ENCODE measurements at regions not wholly inside any gene's neighbourhood (a gene's known extent, or its start where the extent isn't known, plus 50 kb on each side); places are given as distances from the start of the nearest gene placed in this dataset.

DNA sequence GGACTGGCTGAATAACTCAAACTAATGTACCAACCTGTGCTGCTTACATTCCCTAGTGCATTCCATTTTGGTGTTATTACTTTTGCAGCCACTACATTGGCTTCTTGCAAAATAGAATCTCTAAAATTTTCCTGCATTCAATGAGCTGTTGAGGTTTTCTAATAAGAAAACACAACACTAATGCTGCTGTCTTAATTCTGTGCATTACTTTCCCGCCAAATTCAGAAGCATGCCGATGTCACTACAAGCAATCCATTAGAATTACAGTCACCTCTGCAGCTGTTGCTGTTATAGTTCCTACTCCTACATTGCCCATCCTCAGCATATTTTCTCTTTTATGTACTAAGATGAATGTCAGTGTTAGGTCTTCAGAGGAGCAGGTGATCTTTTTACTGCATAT is 359.5 kb downstream of the HACE1 start:
- DNase-seq (ENCODE audit: low read depth in 1 of 2, low spot score in 2 of 2) = no peak
- TF ChIP-seq MAFK (IDR thresholded peaks at IDR 0.05; ENCODE audit: low read depth, low read length) = no peak
- TF ChIP-seq, protein P1, sequence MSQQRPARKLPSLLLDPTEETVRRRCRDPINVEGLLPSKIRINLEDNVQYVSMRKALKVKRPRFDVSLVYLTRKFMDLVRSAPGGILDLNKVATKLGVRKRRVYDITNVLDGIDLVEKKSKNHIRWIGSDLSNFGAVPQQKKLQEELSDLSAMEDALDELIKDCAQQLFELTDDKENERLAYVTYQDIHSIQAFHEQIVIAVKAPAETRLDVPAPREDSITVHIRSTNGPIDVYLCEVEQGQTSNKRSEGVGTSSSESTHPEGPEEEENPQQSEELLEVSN (IDR thresholded peaks at IDR 0.05) = peak; percentile 70; the same call in 1 of the 2 replicates
- 93% methylated on average over 2 of the region's 2 CpGs; no CpG with 5 or more reads in 1 of the 2 experiments for WGBS, 2 experiments (ENCODE audit: extremely low coverage in 1 of 2, insufficient coverage in 1 of 2, insufficient read length in 1 of 2, insufficient replicate concordance in 2 of 2, low coverage in 1 of 2, low lambda C conversion rate in 2 of 2, missing lambda C conversion rate in 1 of 2)

More for the DNA sequence above, 359.5 kb downstream of the HACE1 start:
- Histone ChIP-seq H3K23ac (ENCODE audit: insufficient read length) (no peak overlapping the region), H3K14ac (ENCODE audit: insufficient read length) (no peak overlapping the region), H3K4me2 (ENCODE audit: insufficient read depth in 1 of 2, low read depth in 2 of 2, low read length in 2 of 2) (no peak overlapping the region), H3K27ac (ENCODE audit: low read depth, low read length) (no peak overlapping the region), H3K79me2 (ENCODE audit: control insufficient read depth in 1 of 2, insufficient read depth in 2 of 2, low read length in 2 of 2) (no peaks in the 10 kb centered on the region), H3K4me3 (ENCODE audit: extremely low read depth in 1 of 4, insufficient read depth in 2 of 4, low read depth in 3 of 4, low read length in 4 of 4) (no peak overlapping the region), H2BK12ac (ENCODE audit: low read depth, low read length) (no peak overlapping the region), H3K9ac (replicated peaks in 1 of 4; ENCODE audit: extremely low read depth in 1 of 4, low read depth in 3 of 4, low read length in 3 of 4) (no peak overlapping the region), H4K8ac (ENCODE audit: extremely low read depth, insufficient read depth, low read length) (no peak overlapping the region), H3K4ac (replicated peaks; ENCODE audit: insufficient read length, low read depth, low read length) (no peak overlapping the region), H3K4me1 (replicated peaks in 1 of 4; ENCODE audit: control insufficient read depth in 3 of 4, insufficient read depth in 4 of 4, low read length in 3 of 4) (no peaks in the 10 kb centered on the region), H3K18ac (ENCODE audit: extremely low read depth, low read length) (no peak overlapping the region), H2AK5ac (ENCODE audit: low read depth, low read length) (no peak overlapping the region), H4K20me1 (replicated peaks in 1 of 2; ENCODE audit: control insufficient read depth in 1 of 2, insufficient read depth in 2 of 2, low read length in 2 of 2) (no peaks in the 10 kb centered on the region), H2AFZ (ENCODE audit: low read length) (no peak overlapping the region), H3K36me3 (ENCODE audit: control insufficient read depth in 2 of 4, insufficient read depth in 4 of 4, low read length in 3 of 4) (no peaks in the 10 kb centered on the region), H4K5ac (ENCODE audit: insufficient read length, low read depth, low read length) (no peak overlapping the region), H2BK15ac (ENCODE audit: low read length) (no peak overlapping the region), H3K79me1 (ENCODE audit: low read depth, low read length) (no peaks in the 10 kb centered on the region), H3K9me3 (ENCODE audit: insufficient read depth in 2 of 2, low read depth in 1 of 2, low read length in 1 of 2) (no peaks in the 10 kb centered on the region), H3K23me2 (ENCODE audit: low read depth, low read length) (no peaks in the 10 kb centered on the region), H2BK120ac (replicated peaks; ENCODE audit: low read depth, low read length) (no peak overlapping the region), H3K56ac (replicated peaks; ENCODE audit: insufficient read length, low read depth, low read length) (no peak overlapping the region), H2BK20ac (ENCODE audit: low read length) (no peak overlapping the region), H3K27me3 (replicated peaks in 1 of 4; ENCODE audit: control insufficient read depth in 3 of 4, extremely low read depth in 1 of 4, insufficient read depth in 3 of 4, low read length in 3 of 4) (no peaks in the 10 kb centered on the region), H4K91ac (replicated peaks; ENCODE audit: insufficient read length, low read length) (no peak overlapping the region), H2BK5ac (ENCODE audit: low read depth, low read length) (no peak overlapping the region)
- no peak for FAIRE-seq
- ChIA-PET POLR2A (ENCODE audit: partially characterized antibody) (no interaction called here), CTCF (ENCODE audit: partially characterized antibody) (interaction anchor here (1.2 kb wide), 1 partner anchor 26 kb away, joined by 3 read pairs; no protein-coding TSS in a partner anchor)

All from H1 (cell line).